Bronchial epithelial cell (primary cell): ENCODE measurements at regions not wholly inside any gene's neighbourhood (a gene's known extent, or its start where the extent isn't known, plus 50 kb on each side); places are given as distances from the start of the nearest gene placed in this dataset.

Experiments used
- DNase-seq: peaks from one replicate; pipeline ENCODE4 v3.0.0-alpha.2; 2010; ENCODE audit warnings: low read depth
- FAIRE-seq: peaks from 2 replicates; lab custom pipeline; 2011; peaks lifted over from hg19 to GRCh38; lab: Jason Lieb, UNC
- H3K27me3 ChIP-seq: 2 replicates; pipeline ENCODE4 v1.5.1; 2011; ENCODE audit warnings: low read length; ENCODE audit not compliant: control insufficient read depth, insufficient read depth
- H3K36me3 ChIP-seq: 2 replicates; pipeline ENCODE4 v1.5.1; 2011; ENCODE audit warnings: low read length; ENCODE audit not compliant: control insufficient read depth, insufficient read depth
- H3K4me3 ChIP-seq: 2 replicates; pipeline ENCODE4 v1.5.1; 2011; ENCODE audit warnings: mild to moderate bottlenecking, low read depth, low read length, control low read depth
- CTCF ChIP-seq: IDR thresholded peaks from 2 replicates; pipeline ENCODE4 v1.5.1; 2011; ENCODE audit warnings: mild to moderate bottlenecking, moderate library complexity, low read length, control low read depth, inconsistent platforms; ENCODE audit not compliant: insufficient read depth, severe bottlenecking

GRCh38 chr2:153115141-153115540, 363.4 kb downstream of the RPRM start:
- TF ChIP-seq CTCF: no peak
- H3K27me3 ChIP-seq: no peaks in the 10 kb centered on the region
- FAIRE-seq (no peak), DNase-seq (no peak)
- no peak overlapping the region for H3K4me3 ChIP-seq
- no peaks in the 10 kb centered on the region for H3K36me3 ChIP-seq

- FAIRE-seq (no peak), DNase-seq (no peak)
- Histone ChIP-seq H3K36me3 (no peaks in the 10 kb centered on the region), H3K4me3 (no peak overlapping the region), H3K27me3 (no peaks in the 10 kb centered on the region)
- TF ChIP-seq CTCF: no peak
These were observed 368.1 kb downstream of the RPRM start for GRCh38 chr2:153110486-153110885.

GRCh38 chr2:153109793-153110192, 368.8 kb downstream of the RPRM start:
- DNase-seq (no peak), FAIRE-seq (no peak)
- H3K36me3 ChIP-seq: no peaks in the 10 kb centered on the region
- H3K4me3 ChIP-seq: no peak overlapping the region
- no peaks in the 10 kb centered on the region for H3K27me3 ChIP-seq
- TF ChIP-seq CTCF: no peak

GRCh38 chr2:153106802-153107477, 371.6 kb downstream of the RPRM start:
- no peaks in the 10 kb centered on the region for H3K27me3 ChIP-seq
- no peak for TF ChIP-seq CTCF
- no peaks in the 10 kb centered on the region for H3K36me3 ChIP-seq
- H3K4me3 ChIP-seq: no peak overlapping the region
- DNase-seq (no peak), FAIRE-seq (no peak)

GRCh38 chr2:153105829-153106578, 372.6 kb downstream of the RPRM start:
- peak; percentile 45 for DNase-seq
- Histone ChIP-seq H3K36me3 (no peaks in the 10 kb centered on the region), H3K27me3 (no peaks in the 10 kb centered on the region), H3K4me3 (no peak overlapping the region)
- FAIRE-seq: no peak
- TF ChIP-seq CTCF: no peak

- TF ChIP-seq CTCF: no peak
- no peak overlapping the region for H3K4me3 ChIP-seq
- H3K36me3 ChIP-seq: no peaks in the 10 kb centered on the region
- DNase-seq (no peak), FAIRE-seq (no peak)
- H3K27me3 ChIP-seq: no peaks in the 10 kb centered on the region
These were observed 377.4 kb downstream of the RPRM start for GRCh38 chr2:153101187-153101586.
